GM10266 (cell line): ENCODE measurements at regions not wholly inside any gene's neighbourhood (a gene's known extent, or its start where the extent isn't known, plus 50 kb on each side); places are given as distances from the start of the nearest gene placed in this dataset.

Experiments used
- DNase-seq: peaks from one replicate; pipeline ENCODE4 v3.0.0; 2012; ENCODE audit errors: extremely low spot score
- TF ChIP-seq, protein P1 (sequence below): IDR thresholded peaks from 2 replicates; pipeline ENCODE4 v1.5.1; 2012; ENCODE audit warnings: mild to moderate bottlenecking, low read depth; ENCODE audit not compliant: control insufficient read depth, insufficient read depth; ENCODE audit errors: missing control alignments

DNA sequence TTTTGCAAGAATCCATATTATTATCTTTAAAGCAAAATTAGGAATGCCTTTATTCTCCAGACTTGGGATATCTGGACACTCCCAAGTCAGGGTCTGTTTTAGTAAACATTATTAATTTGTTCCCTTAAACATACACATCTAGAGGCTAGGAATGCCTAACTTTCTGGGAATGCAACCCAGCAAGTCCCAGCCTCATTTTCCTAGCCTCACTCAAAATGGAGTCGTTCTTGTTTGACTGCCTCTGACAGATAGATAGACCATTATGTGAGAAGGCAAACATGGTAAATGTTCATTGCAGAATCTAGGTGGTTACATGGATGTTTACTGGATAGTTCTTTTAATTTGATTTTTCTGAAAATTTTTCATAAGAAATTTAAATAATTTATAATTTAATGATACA is 54.7 kb upstream of the FOXN2 start:
- DNase-seq: no peak
- TF ChIP-seq, protein P1, sequence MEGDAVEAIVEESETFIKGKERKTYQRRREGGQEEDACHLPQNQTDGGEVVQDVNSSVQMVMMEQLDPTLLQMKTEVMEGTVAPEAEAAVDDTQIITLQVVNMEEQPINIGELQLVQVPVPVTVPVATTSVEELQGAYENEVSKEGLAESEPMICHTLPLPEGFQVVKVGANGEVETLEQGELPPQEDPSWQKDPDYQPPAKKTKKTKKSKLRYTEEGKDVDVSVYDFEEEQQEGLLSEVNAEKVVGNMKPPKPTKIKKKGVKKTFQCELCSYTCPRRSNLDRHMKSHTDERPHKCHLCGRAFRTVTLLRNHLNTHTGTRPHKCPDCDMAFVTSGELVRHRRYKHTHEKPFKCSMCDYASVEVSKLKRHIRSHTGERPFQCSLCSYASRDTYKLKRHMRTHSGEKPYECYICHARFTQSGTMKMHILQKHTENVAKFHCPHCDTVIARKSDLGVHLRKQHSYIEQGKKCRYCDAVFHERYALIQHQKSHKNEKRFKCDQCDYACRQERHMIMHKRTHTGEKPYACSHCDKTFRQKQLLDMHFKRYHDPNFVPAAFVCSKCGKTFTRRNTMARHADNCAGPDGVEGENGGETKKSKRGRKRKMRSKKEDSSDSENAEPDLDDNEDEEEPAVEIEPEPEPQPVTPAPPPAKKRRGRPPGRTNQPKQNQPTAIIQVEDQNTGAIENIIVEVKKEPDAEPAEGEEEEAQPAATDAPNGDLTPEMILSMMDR: no peak

GRCh38 chr2:48264627-48265026 is 49.9 kb upstream of the FOXN2 start:
- DNase-seq: no peak
- TF ChIP-seq, protein P1: no peak
